ENCODE measurements at regions not wholly inside any gene's neighbourhood (a gene's known extent, or its start where the extent isn't known, plus 50 kb on each side); places are given as distances from the start of the nearest gene placed in this dataset.
"Not testable (repeated sequence)": the region's sequence is repeated elsewhere in the genome, so short reads cannot be mapped to it uniquely, and the experiment has no call there.

- no peak for DNase-seq (ENCODE audit: low read depth in 1 of 2, low spot score in 1 of 2)
Measured at GRCh38 chr6:104519566-104519965, 340.2 kb downstream of the HACE1 start.

GRCh38 chr6:104509355-104509754, 350.4 kb downstream of the HACE1 start:
- no peak for DNase-seq (ENCODE audit: low read depth in 1 of 2, low spot score in 1 of 2)

DNA sequence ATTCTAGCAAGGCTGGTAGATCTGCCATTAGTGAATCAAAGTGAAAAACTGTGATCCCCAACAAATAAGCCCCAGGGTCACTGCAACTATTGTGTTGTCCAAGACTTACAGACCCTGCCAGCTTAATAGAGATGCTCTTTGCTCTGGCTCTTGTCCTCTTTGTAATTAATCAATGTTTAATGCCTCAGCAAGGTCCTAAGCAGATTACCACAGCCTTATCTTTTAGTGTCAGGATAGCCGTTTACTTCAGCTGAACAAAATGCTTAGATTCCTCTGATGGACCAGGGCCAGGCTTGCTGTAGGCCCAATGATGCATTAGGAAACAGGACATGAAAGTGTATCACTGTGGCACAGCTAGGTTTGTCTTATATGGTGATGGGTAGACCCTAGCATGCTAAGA, 353.3 kb downstream of the HACE1 start:
- no peak for DNase-seq (ENCODE audit: low read depth in 1 of 2, low spot score in 1 of 2)

DNA sequence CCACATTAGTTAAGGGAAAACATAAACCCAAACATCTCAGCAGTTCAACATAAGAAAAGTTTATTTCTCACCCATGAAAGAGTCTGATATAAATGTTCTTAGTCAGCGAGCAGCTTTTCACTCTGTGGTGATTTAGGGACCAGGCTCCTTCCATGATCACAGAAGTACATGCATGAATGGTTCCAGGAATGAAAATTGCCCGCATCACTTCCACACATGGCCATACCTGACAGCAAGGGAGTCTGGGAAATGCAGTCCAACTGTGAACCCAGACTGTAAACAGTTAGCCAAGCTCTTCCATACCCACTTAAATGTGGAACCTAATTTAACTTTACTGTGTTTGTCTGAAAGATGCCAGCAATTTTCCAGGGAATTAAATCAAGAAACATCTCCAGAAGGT, 353.9 kb downstream of the HACE1 start:
- no peak for DNase-seq (ENCODE audit: low read depth in 1 of 2, low spot score in 1 of 2)

- DNase-seq (ENCODE audit: low read depth in 1 of 2, low spot score in 1 of 2) = no peak
Measured at GRCh38 chr6:104500265-104500664, 359.5 kb downstream of the HACE1 start.

GRCh38 chr6:104486035-104486434, 373.7 kb downstream of the HACE1 start:
- no peak for DNase-seq (ENCODE audit: low read depth in 1 of 2, low spot score in 1 of 2)

- DNase-seq (ENCODE audit: low read depth in 1 of 2, low spot score in 1 of 2) = no peak
Measured at GRCh38 chr6:104484626-104485025, 375.1 kb downstream of the HACE1 start.

DNA sequence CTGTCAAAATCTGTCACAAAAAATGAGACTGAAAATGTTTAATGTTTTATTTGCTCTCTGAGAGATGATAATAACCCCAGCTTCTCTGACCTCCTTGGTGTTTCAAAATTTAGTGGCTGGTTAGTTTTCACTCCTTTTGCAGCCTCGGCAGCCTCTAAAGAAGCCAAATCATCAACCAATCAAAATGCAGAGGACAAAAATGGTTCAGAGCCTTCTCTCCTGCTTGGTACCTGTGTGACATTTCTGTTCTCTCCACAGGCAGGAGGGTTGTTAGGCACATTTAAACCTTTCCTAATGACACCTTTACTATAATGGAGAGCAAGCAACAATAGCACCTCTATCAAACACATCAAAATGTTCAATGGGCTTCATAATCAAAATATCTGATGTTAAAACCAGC, 375.5 kb downstream of the HACE1 start:
- no peak for DNase-seq (ENCODE audit: low read depth in 1 of 2, low spot score in 1 of 2)

DNA sequence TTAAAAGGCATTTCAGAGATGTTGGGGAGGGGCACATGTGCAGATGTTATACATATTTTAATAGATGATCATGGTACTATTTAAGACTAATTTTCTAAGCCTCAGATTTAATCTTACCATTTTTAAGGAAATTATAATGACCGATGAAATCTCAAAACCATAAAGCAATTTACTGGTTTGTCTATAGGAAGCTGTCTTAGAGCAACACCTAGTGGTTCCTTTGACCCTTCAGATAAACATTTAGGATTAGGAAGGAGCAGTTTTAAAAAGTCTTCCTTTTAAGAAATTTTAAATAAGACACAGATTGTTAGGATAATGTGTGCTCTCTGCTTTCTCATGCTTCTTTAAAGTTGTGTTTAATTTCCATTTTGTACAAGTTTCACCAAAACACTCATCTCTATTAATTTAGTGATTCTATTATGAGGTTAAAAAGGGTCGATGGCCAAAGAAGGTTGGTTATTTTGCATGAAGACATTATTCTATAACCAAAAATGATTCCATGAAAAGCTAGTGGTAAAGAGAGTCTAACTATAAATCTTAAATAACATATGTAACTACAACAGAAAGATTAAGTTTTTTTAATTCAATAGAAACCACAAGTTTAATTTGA, 376.4 kb downstream of the HACE1 start:
- DNase-seq (ENCODE audit: low read depth in 1 of 2, low spot score in 1 of 2) = no peak

DNA sequence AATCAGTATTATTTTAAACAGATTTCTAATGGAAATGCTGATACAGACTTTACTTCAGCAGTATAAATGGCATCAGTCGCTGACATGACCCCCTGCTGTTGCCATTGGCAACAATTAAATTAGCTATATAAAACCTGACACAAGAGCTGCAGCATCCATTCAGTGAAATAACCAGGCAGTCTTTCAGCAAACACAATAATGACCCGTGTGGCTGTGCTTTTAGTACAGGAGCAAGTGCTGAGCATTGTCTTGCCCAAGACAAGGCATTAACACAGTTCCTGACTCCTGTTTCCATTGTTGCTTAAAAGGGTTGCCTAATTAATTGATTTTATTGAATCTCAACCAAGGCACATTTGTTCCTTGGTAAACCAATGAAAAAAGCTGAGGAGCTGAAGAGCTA, 382.1 kb downstream of the HACE1 start:
- no peak for DNase-seq (ENCODE audit: low read depth in 1 of 2, low spot score in 1 of 2)

DNA sequence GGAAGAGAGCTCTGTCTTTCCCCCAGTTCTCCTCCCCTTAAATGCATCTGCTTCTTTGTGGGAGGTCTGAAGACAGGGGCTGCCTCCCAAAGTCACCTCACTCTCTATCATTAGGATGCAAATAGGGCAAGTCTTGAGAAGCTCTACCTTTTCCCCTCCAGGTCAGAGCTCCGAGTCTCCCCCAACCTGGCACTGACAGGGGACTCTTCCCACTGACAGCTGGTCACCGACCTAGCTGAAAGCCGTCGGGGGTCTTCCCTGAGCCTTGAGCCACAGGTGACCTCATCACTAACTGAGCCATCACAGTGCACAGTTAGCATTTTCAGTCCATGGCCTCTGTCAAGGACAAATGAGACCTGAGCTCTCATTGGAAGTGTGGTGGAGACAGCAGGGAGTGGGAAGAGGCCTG, 386.7 kb downstream of the HACE1 start:
- DNase-seq (ENCODE audit: low read depth in 1 of 2, low spot score in 1 of 2) = no peak

GRCh38 chr6:104472021-104472901, 387.5 kb downstream of the HACE1 start:
- no peak for DNase-seq (ENCODE audit: low read depth in 1 of 2, low spot score in 1 of 2)

DNA sequence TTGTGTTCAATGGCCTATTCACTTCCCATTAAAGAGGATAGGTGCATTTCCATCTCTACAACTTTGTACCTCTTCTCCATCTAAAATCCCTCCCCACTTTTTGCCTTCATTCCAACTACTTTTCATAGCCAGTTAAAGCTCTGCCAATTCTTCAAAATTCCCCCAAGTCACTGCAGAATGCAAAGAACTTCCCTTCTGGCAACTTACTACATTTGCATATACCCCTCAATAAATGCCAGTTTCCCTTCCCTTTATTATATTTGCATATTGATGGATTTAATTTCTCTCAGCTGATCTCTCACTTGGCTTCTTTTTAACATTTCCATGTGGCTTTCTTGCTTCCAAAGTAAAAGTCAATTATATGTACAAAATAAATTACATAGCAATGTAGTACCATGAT, 393.4 kb downstream of the HACE1 start:
- no peak for DNase-seq (ENCODE audit: low read depth in 1 of 2, low spot score in 1 of 2)

DNA sequence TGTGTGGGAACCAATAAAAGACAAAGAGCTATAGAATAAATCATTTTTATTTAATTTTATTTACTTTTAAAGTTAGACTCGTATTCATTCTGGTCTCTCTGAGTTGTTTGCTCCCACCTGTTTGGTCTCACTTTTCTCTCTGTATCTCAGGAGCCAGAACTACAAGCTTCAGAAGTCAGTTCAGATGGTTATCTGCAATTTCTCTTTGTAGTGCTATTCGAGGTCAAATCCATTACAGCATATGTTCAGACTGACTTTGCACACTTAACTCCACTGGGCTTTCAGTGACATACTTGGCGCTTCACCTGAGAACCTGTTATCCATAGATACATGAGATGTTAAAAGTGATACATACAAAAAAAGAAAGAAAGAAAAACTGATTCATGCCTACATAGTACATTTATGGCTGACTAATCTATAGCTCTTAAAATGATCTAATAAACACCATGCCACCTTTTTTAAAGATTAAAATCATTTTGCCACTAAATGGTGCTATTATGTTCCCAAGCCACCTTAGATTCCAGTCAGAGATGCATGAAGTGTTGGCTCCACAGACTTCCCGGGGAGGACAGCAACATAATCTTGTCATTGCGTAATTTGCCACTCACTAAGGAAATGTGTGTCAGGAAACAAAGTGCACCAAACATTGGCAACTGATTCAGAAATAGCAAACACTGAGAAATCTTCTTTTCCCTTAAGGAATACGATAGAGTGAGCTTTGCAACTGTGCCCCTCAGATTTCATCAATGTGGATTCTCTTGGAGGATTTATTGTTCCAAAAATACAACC, 396.7 kb downstream of the HACE1 start:
- DNase-seq (ENCODE audit: low read depth in 1 of 2, low spot score in 1 of 2) = no peak

DNA sequence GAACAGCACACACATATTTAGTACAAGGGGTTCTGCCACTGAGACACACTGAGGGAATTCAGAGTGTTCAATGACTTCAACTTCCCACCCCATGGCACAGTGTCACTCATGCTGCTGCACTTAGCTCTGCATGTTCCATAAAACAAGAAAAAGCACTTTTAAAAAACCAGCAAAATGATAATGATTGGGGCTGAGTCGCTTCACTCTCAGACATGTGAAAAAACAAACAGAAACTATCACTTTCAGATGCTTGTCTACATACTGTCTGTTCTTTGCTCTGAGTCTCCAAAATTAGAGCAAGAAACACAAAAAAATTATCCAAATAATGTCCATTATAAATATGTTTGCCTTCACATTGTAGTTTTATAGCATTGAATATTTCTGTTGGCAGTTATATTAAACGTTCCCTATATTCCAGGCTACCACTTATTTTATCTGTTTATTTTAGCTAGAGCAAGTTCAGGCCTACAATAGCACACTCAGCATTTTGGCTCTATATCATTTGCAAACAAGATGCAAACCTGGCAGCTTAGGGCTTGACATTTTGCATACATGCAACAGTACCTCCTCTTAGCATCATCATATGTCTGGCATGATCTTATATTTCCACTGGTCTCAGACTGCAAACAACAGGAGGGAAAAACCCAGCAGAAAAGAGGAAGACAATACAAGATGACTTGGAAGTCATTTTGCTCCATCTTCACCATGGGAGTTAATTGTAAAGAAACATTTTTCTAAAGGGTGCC, 398.8 kb downstream of the HACE1 start:
- DNase-seq (ENCODE audit: low read depth in 1 of 2, low spot score in 1 of 2) = no peak

GRCh38 chr6:104459543-104459942, 400.2 kb downstream of the HACE1 start:
- no peak for DNase-seq (ENCODE audit: low read depth in 1 of 2, low spot score in 1 of 2)

DNA sequence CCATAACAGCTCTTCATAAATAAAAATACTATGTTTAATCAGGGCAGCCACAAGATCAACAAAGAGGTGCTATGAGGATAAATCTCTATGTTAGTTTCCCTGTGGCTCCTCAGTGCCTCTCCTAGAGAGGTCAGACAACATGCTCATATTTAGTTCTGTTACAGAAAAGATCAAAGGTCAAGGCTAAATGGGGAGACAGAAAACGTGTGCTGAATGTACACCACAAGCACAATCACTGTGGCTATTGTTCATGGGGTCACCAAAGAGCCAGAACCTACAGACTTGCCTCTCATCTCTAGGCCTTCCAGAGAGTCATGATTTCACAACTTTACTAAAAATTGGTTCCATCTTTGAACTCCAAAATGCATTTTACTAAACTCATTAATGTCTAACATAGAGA, 409.8 kb downstream of the HACE1 start:
- DNase-seq (ENCODE audit: low read depth in 1 of 2, low spot score in 1 of 2) = no peak

DNA sequence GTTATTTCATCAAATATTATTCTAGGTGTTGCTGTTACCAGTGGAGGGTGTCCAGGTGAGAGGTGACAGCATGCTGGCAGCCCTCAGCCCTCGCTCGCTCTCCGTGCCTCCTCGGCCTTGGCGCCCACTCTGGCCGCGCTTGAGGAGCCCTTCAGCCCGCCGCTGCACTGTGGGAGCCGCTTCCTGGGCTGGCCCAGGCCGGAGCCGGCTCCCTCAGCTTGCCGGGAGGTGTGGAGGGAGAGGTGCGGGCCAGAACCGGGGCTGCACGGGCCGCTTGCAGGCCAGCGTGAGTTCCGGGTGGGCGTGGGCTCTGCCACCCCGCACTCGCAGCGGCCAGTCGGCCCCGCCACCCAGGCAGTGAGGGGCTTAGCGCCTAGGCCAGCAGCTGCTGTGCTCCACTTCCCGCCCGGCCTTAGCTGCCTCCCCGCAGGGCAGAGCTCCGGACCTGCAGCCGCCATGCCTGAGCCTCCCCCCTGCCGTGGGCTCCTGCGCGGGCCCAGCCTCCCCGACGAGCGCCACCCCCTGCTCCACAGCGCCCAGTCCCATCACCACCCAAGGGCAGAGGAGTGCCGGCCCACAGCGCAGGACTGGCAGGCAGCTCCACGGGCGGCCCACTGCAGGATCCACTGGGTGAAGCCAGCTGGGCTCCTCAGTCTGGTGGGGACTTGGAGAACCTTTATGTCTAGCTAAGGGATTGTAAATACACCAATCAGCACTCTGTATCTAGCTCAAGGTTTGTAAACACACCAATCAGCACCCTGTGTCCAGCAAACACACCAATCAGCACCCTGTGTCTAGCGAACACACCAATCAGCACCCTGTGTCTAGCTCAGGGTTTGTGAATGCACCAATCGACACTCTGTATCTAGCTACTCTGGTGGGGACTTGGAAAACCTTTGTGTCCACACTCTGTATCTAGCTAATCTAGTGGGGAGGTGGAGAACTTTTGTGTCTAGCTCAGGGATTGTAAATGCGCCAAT, 413.3 kb downstream of the HACE1 start:
- DNase-seq (ENCODE audit: low read depth in 1 of 2, low spot score in 1 of 2) = not testable (repeated sequence)

DNA sequence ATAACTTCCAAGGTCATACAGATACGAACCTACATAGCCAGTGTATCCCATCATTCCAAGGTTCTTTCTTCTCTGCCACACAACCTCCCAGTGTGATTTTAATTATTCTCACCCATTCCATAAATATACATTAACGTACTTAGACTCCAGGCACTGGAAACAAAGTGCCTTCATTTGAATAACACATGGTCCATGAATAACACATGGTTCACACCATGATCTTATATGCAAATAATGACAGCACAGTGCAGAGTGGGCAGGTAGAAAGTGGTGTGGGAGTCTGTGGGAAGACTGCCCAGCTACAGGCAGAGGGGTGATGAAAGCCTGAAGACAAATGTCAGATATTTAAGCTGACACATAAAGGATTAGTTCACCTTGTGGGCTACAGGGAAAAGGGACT, 425.2 kb downstream of the HACE1 start:
- no peak for DNase-seq (ENCODE audit: low read depth in 1 of 2, low spot score in 1 of 2)

DNA sequence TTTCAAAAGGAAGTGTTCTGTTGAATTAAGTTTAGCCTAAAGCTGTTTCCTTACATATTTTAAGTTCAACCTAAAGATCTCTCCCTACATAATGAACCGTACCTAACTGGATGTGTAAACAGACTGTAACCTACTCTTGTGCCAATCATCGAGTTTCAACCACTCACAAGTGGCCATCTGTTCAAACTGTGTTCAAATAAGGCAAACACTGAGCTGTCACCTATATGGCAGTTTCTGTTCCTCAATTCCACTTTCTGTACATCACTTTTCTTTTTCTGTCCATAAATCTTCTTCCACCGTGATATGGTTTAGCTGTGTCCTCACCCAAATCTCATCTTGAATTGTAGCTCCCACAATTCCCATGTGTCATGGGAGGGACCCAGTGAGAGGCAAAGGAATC, 428.6 kb downstream of the HACE1 start:
- no peak for DNase-seq (ENCODE audit: low read depth in 1 of 2, low spot score in 1 of 2)
